ENCODE measurements at regions not wholly inside any gene's neighbourhood (a gene's known extent, or its start where the extent isn't known, plus 50 kb on each side); places are given as distances from the start of the nearest gene placed in this dataset.

DNA sequence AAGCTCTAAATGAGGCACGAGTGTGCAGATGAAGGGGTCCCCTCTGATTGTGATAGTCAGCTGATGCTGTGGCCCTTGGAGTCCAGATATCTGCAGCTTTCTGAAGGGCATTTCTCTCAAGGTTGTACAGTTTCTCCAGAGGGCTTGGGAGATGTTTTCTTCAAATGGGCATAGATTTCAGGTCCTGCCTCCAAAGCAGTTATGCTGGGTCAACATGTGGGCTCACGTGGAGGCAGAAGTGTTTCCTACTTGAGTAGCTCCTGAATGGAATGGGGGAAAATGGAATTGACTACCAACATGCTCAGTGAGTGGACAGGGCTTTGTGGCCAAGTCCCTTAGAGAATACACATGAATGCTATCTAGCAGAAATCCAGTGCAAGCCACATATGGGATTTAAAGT, 360.7 kb downstream of the SAMD5 start:
- peak; percentile 16 for DNase-seq

- no peak for DNase-seq
Measured at GRCh38 chr6:147869869-147870268, 361.4 kb downstream of the SAMD5 start.

DNA sequence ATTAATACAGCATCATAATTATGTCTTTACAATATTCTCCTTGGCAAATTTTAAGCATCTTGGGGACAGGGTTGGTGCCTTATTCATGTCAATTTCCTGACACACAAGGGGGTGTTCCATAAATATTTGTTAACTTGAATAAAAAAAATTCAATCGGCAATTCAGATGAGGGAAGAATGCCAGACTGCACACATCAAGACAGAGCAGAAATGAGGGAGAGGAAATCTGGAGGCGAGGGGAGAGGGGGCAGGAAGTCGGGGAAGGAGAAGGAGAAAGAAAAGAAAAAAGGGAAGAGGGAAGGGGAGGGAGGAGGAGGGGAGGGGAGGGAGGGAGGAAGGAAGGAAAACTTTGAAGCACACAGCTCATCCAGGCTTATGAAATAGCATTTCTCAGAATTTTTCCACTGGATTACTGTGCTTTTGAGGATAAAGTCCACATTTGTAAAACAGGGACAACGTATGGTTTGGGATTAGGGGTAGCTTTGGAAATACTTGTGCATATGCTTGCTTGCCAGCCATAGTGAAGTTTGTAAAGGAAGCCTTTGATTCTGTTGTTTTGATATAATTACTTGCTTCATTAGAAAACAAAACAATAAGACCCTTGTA, 362.1 kb downstream of the SAMD5 start:
- no peak for DNase-seq

GRCh38 chr6:147872002-147872401, 363.5 kb downstream of the SAMD5 start:
- DNase-seq, result no peak

GRCh38 chr6:147873816-147874215, 365.3 kb downstream of the SAMD5 start:
- DNase-seq, result no peak

GRCh38 chr6:147874322-147874721, 365.8 kb downstream of the SAMD5 start:
- DNase-seq, result no peak

- no peak for DNase-seq
Measured at GRCh38 chr6:147879031-147879580, 370.6 kb downstream of the SAMD5 start.

GRCh38 chr6:147881432-147881831, 372.9 kb downstream of the SAMD5 start:
- no peak for DNase-seq

- no peak for DNase-seq
Measured at GRCh38 chr6:147888374-147888773, 379.9 kb downstream of the SAMD5 start.

GRCh38 chr6:147891671-147892070, 383.2 kb downstream of the SAMD5 start:
- DNase-seq, result no peak

- no peak for DNase-seq
Measured at GRCh38 chr6:147892476-147892875, 384.0 kb downstream of the SAMD5 start.

GRCh38 chr6:147895272-147895671, 386.8 kb downstream of the SAMD5 start:
- DNase-seq, result no peak

GRCh38 chr6:147900247-147900830, 391.8 kb downstream of the SAMD5 start:
- DNase-seq, result no peak

DNA sequence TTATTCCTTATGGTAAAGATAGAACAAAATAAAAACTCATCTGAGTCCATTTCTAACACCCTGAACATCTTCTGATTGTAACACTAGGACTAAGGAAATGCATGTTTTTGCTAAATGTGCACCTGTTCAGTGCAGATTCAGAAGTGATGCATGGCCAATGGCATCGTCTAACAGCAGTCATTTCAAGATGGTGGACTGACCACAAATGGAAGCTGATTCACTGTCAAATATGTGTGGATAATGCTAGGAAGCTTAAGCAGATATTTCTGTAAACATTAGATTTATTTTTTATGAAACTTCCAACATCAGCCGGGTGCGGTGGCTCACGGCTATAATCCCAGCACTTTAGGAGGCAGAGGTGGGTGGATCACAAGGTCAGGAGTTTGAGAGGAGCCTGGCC, 394.8 kb downstream of the SAMD5 start:
- no peak for DNase-seq

GRCh38 chr6:147903931-147904330, 395.4 kb downstream of the SAMD5 start:
- DNase-seq, result no peak

GRCh38 chr6:147904416-147904815, 395.9 kb downstream of the SAMD5 start:
- no peak for DNase-seq

- DNase-seq, result no peak
Measured at GRCh38 chr6:147905711-147906110, 397.2 kb downstream of the SAMD5 start.

GRCh38 chr6:147906361-147906760, 397.9 kb downstream of the SAMD5 start:
- DNase-seq, result no peak

DNA sequence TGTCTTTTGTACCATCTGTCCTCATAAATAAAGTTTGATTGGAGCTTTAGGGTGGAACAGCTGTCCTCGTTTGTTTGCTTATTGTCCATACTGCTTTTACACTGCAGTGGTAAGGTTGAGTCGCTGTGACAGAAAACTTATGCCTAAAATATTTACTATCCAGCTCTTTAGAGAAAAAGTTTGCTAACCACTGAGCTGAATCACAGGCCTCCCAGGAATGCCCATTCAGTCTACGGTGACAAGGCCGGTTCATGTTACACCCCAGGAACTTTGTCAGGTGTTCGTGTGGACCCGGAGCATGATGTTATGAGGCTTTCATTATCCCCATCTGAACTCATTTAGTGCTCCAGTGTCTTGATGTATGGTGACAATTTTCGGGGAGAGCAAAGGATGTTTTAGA, 401.1 kb downstream of the SAMD5 start:
- no peak for DNase-seq

GRCh38 chr6:147910281-147910680, 401.8 kb downstream of the SAMD5 start:
- DNase-seq, result no peak

- DNase-seq, result no peak
Measured at GRCh38 chr6:147911057-147911456, 402.6 kb downstream of the SAMD5 start.

DNA sequence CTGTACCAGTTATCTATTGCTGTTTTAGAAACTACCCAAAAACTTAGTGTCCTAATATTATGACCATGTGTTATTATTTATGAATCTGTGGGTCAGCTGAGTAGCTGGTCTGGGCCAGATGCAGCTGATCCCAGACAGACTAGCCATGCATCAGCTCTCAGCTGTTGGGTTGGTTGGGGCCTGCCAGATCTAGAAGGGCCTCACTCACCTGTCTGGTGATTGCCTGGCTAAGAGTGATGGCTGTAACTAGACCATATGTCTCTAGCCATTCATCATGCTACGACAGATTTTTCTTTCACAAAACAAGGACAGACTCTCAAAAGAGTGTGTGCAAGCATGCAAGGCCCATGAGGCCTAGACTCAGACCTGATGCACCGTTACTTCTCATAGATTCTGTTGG, 403.2 kb downstream of the SAMD5 start:
- DNase-seq, result no peak

DNA sequence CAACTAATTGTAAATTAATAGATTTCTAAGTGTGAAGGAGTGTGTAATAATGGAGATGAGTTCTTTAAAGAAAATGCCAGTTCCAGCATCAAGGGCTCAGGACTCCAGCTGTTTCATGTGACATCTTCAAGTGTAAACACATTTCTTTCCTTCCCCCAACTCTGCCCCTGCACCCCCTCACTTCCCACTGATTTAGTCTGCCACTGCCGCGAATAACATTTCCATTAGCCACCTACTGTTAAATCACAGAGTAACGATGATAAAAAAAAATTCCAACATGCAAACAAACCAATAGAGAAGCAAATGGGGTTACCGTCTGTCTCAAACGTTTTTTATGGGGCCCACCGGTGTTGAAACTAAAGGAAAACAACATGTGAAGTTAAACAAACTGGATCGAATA, 414.3 kb downstream of the SAMD5 start:
- DNase-seq, result no peak

GRCh38 chr6:147924598-147924997, 416.1 kb downstream of the SAMD5 start:
- DNase-seq, result no peak

- DNase-seq, result no peak
Measured at GRCh38 chr6:147925826-147926225, 416.8 kb upstream of the SASH1 start.

Measured in DMS53 (cell line).